SK-N-MC (cell line): ENCODE measurements at regions not wholly inside any gene's neighbourhood (a gene's known extent, or its start where the extent isn't known, plus 50 kb on each side); places are given as distances from the start of the nearest gene placed in this dataset.

Source experiments
- EZH2 ChIP-seq: fragments of 200-600 bp; sonication (generic); IDR thresholded peaks from one replicate; pipeline ENCODE4 v1.6.1; 2017; ENCODE audit warnings: antibody characterized with exemption
- POLR2AphosphoS5 ChIP-seq: IDR thresholded peaks from 2 replicates; pipeline ENCODE4 v1.6.1; 2012; ENCODE audit warnings: mild to moderate bottlenecking, low read depth, low read length, borderline replicate concordance

- TF ChIP-seq POLR2AphosphoS5 (no peak), EZH2 (no peak)
Observed at GRCh38 chr1:194616835-194617234, 1430.4 kb upstream of the B3GALT2 start.
